K562 (cell line): ENCODE measurements at regions not wholly inside any gene's neighbourhood (a gene's known extent, or its start where the extent isn't known, plus 50 kb on each side); places are given as distances from the start of the nearest gene placed in this dataset.
A peak's percentile ranks its signal among the peaks of the same experiment; 100 is the strongest.

Source experiments
- E2F3 ChIP-seq: fragments of 250-450 bp; sonication (Bioruptor Pico); IDR thresholded peaks from 2 replicates; pipeline ENCODE4 v1.4.0; 2020; ENCODE audit warnings: mild to moderate bottlenecking
- HEY1 ChIP-seq: fragments of 250-450 bp; sonication (Bioruptor Pico); IDR thresholded peaks from 2 replicates; pipeline ENCODE4 v1.5.0; 2020; ENCODE audit warnings: mild to moderate bottlenecking, moderate library complexity, borderline replicate concordance
- MBD2 ChIP-seq: sonication (generic); IDR thresholded peaks from 2 replicates; pipeline ENCODE4 v1.6.1; 2016; ENCODE audit warnings: low read depth, borderline replicate concordance
- MYNN ChIP-seq, 2 experiments: sonication (generic); formaldehyde crosslinking in 1 of 2; IDR thresholded peaks; 2 replicates each; pipeline versions ENCODE4 v1.5.0 to v1.6.1; 2016 to 2020; ENCODE audit warnings: antibody characterized with exemption in 1 of 2, missing genetic modification reagents in 1 of 2
- PHB ChIP-seq: fragments of 250-450 bp; sonication (Bioruptor Pico); IDR thresholded peaks from 2 replicates; pipeline ENCODE4 v1.5.0; 2021
- TEAD4 ChIP-seq, 2 experiments: sonication (generic) in 1 of 2; formaldehyde crosslinking in 1 of 2; IDR thresholded peaks; 2 replicates each; pipeline versions ENCODE4 v1.6.1 to v1.8.0; 2012 to 2022; ENCODE audit warnings: borderline replicate concordance in 1 of 2, inconsistent platforms in 1 of 2, low read length in 1 of 2, mild to moderate bottlenecking in 1 of 2, missing genetic modification reagents in 1 of 2
- ZNF197 ChIP-seq: fragments of 200-800 bp; sonication (Bioruptor generic); IDR thresholded peaks from 2 replicates; pipeline ENCODE4 v1.6.1; 2016; ENCODE audit warnings: low read depth, missing genetic modification characterization, missing compliant biosample characterization
- TF ChIP-seq, protein P1 (sequence below): fragments of 450-650 bp; IDR thresholded peaks from 2 replicates; pipeline ENCODE4 v1.7.0; 2016; ENCODE audit warnings: borderline replicate concordance
- TF ChIP-seq, protein P2 (sequence below): fragments of 250-450 bp; sonication (Bioruptor Pico); IDR thresholded peaks from 2 replicates; pipeline ENCODE4 v1.8.0; 2021; ENCODE audit warnings: borderline replicate concordance, mild to moderate bottlenecking, moderate library complexity; ENCODE audit not compliant: poor library complexity, severe bottlenecking
- TF ChIP-seq, protein P3 (sequence below): fragments of 250-450 bp; sonication (Bioruptor Pico); IDR thresholded peaks from 2 replicates; pipeline ENCODE4 v1.9.0; 2021; ENCODE audit warnings: mild to moderate bottlenecking, inconsistent platforms
- TF ChIP-seq, protein P4 (sequence below): fragments of 250-450 bp; sonication (Bioruptor Pico); IDR thresholded peaks from 2 replicates; pipeline ENCODE4 v1.4.0; 2020
- TF ChIP-seq, protein P5 (sequence below): fragments of 250-450 bp; sonication (Bioruptor Pico); IDR thresholded peaks from 2 replicates; pipeline ENCODE4 v1.5.0; 2021; ENCODE audit warnings: mild to moderate bottlenecking, borderline replicate concordance

DNA sequence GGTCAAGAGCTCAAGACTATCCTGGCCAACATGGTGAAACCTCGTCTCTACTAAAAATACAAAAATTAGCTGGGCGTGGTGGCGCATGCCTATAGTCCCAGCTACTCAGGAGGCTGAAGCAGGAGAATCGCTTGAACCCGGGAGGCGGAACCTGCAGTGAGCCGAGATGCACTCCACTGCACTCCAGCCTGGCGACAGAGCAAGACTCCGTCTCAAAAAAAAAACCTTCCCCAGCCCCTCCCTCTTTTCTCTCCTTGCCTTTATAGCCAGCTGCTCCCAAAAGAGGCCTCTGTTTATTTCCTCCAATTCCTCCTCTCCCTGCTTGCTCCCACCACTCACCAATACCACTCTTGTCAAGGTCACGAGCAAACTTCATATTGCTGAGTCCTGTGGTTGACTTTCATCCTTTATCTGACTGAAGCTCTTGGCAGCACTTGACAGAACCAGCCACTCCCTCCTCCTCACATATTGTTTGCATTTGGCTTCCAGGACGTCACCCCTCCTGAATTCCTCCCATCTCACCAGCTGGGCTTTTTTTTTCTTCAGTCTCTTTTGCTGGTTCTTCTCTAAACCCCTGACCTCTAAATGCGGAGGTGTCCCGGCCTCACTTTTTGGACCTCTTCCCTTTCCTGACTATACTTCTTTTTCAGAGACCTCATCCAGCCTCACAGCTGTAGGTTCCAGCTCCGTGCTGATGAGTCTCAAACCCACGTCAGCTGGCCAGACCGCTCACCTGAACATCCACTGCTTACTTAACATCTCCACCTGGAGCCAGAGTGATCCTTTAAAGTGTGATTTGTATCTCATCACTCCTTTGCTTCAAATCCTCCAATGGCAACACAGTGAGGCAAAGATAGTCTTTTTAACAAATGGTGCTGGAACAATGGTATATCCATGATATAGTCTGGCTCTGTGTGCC lies 84.6 kb upstream of the CAB39 start (continued):
- TF ChIP-seq, protein P1, sequence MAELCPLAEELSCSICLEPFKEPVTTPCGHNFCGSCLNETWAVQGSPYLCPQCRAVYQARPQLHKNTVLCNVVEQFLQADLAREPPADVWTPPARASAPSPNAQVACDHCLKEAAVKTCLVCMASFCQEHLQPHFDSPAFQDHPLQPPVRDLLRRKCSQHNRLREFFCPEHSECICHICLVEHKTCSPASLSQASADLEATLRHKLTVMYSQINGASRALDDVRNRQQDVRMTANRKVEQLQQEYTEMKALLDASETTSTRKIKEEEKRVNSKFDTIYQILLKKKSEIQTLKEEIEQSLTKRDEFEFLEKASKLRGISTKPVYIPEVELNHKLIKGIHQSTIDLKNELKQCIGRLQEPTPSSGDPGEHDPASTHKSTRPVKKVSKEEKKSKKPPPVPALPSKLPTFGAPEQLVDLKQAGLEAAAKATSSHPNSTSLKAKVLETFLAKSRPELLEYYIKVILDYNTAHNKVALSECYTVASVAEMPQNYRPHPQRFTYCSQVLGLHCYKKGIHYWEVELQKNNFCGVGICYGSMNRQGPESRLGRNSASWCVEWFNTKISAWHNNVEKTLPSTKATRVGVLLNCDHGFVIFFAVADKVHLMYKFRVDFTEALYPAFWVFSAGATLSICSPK: no peak
- no peak for TF ChIP-seq PHB
- TF ChIP-seq, protein P2, sequence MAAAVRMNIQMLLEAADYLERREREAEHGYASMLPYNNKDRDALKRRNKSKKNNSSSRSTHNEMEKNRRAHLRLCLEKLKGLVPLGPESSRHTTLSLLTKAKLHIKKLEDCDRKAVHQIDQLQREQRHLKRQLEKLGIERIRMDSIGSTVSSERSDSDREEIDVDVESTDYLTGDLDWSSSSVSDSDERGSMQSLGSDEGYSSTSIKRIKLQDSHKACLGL: no peak
- TF ChIP-seq ZNF197 (CRISPR knock-in tag): no peak
- no peak for TF ChIP-seq MBD2
- TF ChIP-seq, protein P3, sequence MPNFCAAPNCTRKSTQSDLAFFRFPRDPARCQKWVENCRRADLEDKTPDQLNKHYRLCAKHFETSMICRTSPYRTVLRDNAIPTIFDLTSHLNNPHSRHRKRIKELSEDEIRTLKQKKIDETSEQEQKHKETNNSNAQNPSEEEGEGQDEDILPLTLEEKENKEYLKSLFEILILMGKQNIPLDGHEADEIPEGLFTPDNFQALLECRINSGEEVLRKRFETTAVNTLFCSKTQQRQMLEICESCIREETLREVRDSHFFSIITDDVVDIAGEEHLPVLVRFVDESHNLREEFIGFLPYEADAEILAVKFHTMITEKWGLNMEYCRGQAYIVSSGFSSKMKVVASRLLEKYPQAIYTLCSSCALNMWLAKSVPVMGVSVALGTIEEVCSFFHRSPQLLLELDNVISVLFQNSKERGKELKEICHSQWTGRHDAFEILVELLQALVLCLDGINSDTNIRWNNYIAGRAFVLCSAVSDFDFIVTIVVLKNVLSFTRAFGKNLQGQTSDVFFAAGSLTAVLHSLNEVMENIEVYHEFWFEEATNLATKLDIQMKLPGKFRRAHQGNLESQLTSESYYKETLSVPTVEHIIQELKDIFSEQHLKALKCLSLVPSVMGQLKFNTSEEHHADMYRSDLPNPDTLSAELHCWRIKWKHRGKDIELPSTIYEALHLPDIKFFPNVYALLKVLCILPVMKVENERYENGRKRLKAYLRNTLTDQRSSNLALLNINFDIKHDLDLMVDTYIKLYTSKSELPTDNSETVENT: no peak
- TF ChIP-seq, protein P4, sequence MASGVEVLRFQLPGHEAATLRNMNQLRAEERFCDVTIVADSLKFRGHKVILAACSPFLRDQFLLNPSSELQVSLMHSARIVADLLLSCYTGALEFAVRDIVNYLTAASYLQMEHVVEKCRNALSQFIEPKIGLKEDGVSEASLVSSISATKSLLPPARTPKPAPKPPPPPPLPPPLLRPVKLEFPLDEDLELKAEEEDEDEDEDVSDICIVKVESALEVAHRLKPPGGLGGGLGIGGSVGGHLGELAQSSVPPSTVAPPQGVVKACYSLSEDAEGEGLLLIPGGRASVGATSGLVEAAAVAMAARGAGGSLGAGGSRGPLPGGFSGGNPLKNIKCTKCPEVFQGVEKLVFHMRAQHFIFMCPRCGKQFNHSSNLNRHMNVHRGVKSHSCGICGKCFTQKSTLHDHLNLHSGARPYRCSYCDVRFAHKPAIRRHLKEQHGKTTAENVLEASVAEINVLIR (CRISPR knock-in tag): no peak
- TF ChIP-seq E2F3 (CRISPR knock-in tag): no peak
- no peak for TF ChIP-seq MYNN (IDR thresholded peaks at IDR 0.05)
- no peak for TF ChIP-seq MYNN (CRISPR knock-in tag; IDR thresholded peaks at IDR 0.05)
- TF ChIP-seq TEAD4 (IDR thresholded peaks at IDR 0.05; ENCODE audit: low read length): peak; percentile 51
- no peak for TF ChIP-seq TEAD4 (CRISPR knock-in tag; IDR thresholded peaks at IDR 0.05; ENCODE audit: borderline replicate concordance)
- TF ChIP-seq HEY1 (CRISPR knock-in tag): no peak
- TF ChIP-seq, protein P5, sequence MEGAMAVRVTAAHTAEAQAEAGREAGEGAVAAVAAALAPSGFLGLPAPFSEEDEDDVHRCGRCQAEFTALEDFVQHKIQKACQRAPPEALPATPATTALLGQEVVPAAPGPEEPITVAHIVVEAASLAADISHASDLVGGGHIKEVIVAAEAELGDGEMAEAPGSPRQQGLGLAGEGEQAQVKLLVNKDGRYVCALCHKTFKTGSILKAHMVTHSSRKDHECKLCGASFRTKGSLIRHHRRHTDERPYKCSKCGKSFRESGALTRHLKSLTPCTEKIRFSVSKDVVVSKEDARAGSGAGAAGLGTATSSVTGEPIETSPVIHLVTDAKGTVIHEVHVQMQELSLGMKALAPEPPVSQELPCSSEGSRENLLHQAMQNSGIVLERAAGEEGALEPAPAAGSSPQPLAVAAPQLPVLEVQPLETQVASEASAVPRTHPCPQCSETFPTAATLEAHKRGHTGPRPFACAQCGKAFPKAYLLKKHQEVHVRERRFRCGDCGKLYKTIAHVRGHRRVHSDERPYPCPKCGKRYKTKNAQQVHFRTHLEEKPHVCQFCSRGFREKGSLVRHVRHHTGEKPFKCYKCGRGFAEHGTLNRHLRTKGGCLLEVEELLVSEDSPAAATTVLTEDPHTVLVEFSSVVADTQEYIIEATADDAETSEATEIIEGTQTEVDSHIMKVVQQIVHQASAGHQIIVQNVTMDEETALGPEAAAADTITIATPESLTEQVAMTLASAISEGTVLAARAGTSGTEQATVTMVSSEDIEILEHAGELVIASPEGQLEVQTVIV (CRISPR knock-in tag): no peak
